Ovary (tissue), 7 donors: ENCODE measurements at regions not wholly inside any gene's neighbourhood (a gene's known extent, or its start where the extent isn't known, plus 50 kb on each side); places are given as distances from the start of the nearest gene placed in this dataset.
"Not testable (repeated sequence)": the region's sequence is repeated elsewhere in the genome, so short reads cannot be mapped to it uniquely, and the experiment has no call there.

Source experiments
- DNase-seq, 5 donors: peaks; one replicate each; pipeline ENCODE4 v3.0.0-alpha.2; 2019 to 2020
- H3K27ac ChIP-seq, 2 donors: fragments of 200-600 bp; one replicate each; pipeline versions ENCODE4 v1.5.1 to v1.8.0; 2019 to 2022
- H3K27me3 ChIP-seq: fragments of 200-600 bp; one replicate; pipeline ENCODE4 v1.8.0; 2022
- H3K36me3 ChIP-seq: fragments of 200-600 bp; sonication (generic); one replicate; pipeline ENCODE4 v1.5.1; 2019
- H3K4me1 ChIP-seq: one replicate; pipeline ENCODE4 v1.8.1; 2013; ENCODE audit warnings: mild to moderate bottlenecking, moderate library complexity; ENCODE audit not compliant: insufficient read depth
- H3K4me3 ChIP-seq: fragments of 200-600 bp; sonication (generic); one replicate; pipeline ENCODE4 v1.5.1; 2017
- H3K9me3 ChIP-seq, 2 donors: fragments of 200-600 bp in 1 of 2; sonication (generic) in 1 of 2; one replicate each; pipeline versions ENCODE4 v1.5.1 to v1.8.1; 2013 to 2019; ENCODE audit warnings: mild to moderate bottlenecking in 1 of 2, moderate library complexity in 1 of 2
- EP300 ChIP-seq: sonication (generic); formaldehyde crosslinking; IDR thresholded peaks from one replicate; pipeline ENCODE4 v1.6.1; 2017; ENCODE audit warnings: antibody characterized with exemption
- POLR2A ChIP-seq: fragments of 450-650 bp; IDR thresholded peaks from one replicate; pipeline ENCODE4 v1.6.1; 2017; ENCODE audit warnings: antibody characterized with exemption, mild to moderate bottlenecking, moderate library complexity
- WGBS, 3 donors: extraction: QIAGEN DNeasy Blood & Tissue Kit in 1 of 3; methylation state at CpG; one replicate each; pipeline versions ENCODE4 v1.1.5 to v1.1.7; 2013 to 2017; 5-methylcytosine and 5-hydroxymethylcytosine counted together
- intact Hi-C, 4 donors: fragments of 100-400 bp; cut with DNase I; formaldehyde crosslinking; loops; one replicate each; pipeline versions ENCODE4 v1.11.0 to v1.15.1; 2022 to 2023
- TF ChIP-seq, protein P1 (sequence below), 3 donors: fragments of 450-650 bp in 2 of 3; fragments of 200-600 bp in 1 of 3; IDR thresholded peaks; one replicate each; pipeline versions ENCODE4 v1.5.1 to v1.8.0; 2016 to 2022; ENCODE audit warnings: antibody characterized with exemption in 3 of 3, mild to moderate bottlenecking in 1 of 3
- donor health status: DM: no; HTN: no; CAD: no; lungs with moderate emphysema.
- donor health status: DM: no; HTN: no; CAD: no.
- donor health status: Bipolar disorder and iron deficiency.
- donor health status: DM: no; HTN: no; CAD: no.
- donor health status: DM: yes; HTN: yes; CAD: no.

DNA sequence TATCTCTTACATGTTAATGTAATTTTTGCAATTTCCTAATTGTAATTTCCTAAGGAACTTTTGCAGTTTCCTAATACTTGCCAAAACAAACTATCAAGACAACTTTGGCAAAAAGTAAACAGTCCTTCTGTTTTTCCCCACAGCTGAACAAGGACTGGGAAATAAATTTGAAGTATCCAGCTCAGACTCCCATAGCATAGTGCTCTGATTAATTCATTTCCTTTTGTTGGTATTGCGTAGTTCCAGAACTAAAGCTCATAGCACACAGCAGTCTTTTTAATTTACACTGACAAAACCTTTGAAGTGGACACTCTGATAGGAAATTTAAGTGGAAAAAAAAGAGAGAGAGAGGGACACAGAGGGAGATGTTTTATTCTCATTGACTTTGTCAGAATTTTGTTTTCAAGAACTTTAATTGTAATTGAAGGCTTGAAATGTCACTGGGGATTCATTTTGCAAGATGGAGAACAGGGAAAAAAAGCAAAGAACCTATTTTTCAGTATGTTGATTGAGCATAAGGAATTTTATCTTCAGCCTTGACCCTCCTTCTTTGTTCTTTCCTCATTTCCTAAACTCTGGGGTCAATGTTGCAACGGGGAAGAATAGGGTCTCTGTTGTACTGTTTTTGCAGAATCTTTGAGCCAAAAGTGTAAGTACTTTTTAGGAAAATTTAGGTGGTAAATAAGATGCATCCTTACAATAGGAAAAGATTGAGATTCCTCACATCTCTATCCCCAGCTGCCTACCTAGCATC lies 232.2 kb upstream of the NPSR1 start:
- no peak for TF ChIP-seq EP300
- TF ChIP-seq, protein P1, sequence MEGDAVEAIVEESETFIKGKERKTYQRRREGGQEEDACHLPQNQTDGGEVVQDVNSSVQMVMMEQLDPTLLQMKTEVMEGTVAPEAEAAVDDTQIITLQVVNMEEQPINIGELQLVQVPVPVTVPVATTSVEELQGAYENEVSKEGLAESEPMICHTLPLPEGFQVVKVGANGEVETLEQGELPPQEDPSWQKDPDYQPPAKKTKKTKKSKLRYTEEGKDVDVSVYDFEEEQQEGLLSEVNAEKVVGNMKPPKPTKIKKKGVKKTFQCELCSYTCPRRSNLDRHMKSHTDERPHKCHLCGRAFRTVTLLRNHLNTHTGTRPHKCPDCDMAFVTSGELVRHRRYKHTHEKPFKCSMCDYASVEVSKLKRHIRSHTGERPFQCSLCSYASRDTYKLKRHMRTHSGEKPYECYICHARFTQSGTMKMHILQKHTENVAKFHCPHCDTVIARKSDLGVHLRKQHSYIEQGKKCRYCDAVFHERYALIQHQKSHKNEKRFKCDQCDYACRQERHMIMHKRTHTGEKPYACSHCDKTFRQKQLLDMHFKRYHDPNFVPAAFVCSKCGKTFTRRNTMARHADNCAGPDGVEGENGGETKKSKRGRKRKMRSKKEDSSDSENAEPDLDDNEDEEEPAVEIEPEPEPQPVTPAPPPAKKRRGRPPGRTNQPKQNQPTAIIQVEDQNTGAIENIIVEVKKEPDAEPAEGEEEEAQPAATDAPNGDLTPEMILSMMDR (IDR thresholded peaks at IDR 0.05), result no peak
- no peak for TF ChIP-seq POLR2A
- Histone ChIP-seq H3K9me3 (no peaks in the 10 kb centered on the region), H3K4me1 (no peaks in the 10 kb centered on the region), H3K27ac (no peak overlapping the region), H3K36me3 (no peaks in the 10 kb centered on the region), H3K4me3 (no peak overlapping the region), H3K27me3 (no peaks in the 10 kb centered on the region)
- no peak for DNase-seq
- intact Hi-C loops, result no loop called here
- WGBS, 3 donors, result 46 to 50% (median 47%) methylated on average over 2 of the region's 2 CpGs

DNA sequence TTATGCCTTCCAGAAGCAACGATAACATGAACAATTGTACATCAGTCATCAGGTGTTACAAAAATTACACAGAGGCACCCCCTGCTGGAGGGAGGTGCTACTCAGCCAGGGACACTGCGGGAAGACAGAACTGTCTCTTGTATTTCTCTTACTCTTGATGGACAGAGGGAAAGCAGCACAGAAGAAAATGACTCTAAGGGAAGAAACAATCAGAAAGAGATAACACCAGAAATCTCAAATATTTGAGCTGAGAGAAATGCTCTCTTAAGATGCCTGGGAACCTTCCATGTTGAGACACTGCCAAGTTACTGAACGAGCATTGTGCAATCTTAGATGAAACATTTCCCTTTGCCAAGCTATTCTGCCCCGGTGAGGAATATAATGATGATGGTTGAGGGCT lies 227.6 kb upstream of the NPSR1 start:
- peak in 1 of 5 donors; percentile 19 for DNase-seq
- no peaks in the 10 kb centered on the region for H3K9me3 ChIP-seq
- no peak overlapping the region for H3K4me3 ChIP-seq
- H3K4me1 ChIP-seq, result no peaks in the 10 kb centered on the region
- intact Hi-C loops, result no loop called here
- no peak overlapping the region for H3K27ac ChIP-seq
- H3K27me3 ChIP-seq, result no peaks in the 10 kb centered on the region
- WGBS, 3 donors, result 8 to 29% (median 9%) methylated on average over 4 of the region's 4 CpGs
- no peak for TF ChIP-seq POLR2A
- TF ChIP-seq EP300, result no peak
- TF ChIP-seq, protein P1 (IDR thresholded peaks at IDR 0.05), result peak in 1 of 3 donors; percentile 17
- no peaks in the 10 kb centered on the region for H3K36me3 ChIP-seq

DNA sequence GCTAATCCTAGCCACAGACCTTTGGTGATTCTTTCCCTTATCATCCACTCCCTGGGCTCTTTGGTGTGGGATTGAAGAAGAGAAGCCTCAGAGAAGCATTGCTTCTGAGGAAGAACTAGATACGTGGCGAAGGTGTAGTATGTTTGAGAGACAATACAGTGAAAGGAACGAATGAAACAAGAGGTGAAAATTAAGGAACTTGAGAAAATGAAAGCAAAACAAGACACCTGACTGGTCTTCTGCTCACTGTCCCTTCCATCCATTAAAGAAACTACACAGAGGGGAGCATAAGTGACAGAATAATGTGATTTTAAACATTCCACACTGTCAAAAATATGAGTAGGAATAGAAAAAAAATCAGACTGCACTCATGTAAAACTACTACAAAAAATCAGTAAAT lies 219.6 kb upstream of the NPSR1 start:
- TF ChIP-seq POLR2A (no peak), EP300 (no peak)
- TF ChIP-seq, protein P1 (IDR thresholded peaks at IDR 0.05), result no peak
- WGBS, 3 donors, result 61 to 71% (median 62%) methylated on average over 3 of the region's 3 CpGs
- H3K36me3 ChIP-seq, result no peaks in the 10 kb centered on the region
- no peaks in the 10 kb centered on the region for H3K4me1 ChIP-seq
- no peak for DNase-seq
- no peaks in the 10 kb centered on the region for H3K27me3 ChIP-seq
- H3K27ac ChIP-seq, result no peak overlapping the region
- H3K9me3 ChIP-seq, result no peaks in the 10 kb centered on the region
- H3K4me3 ChIP-seq, result no peak overlapping the region
- intact Hi-C loops, result no loop called here

DNA sequence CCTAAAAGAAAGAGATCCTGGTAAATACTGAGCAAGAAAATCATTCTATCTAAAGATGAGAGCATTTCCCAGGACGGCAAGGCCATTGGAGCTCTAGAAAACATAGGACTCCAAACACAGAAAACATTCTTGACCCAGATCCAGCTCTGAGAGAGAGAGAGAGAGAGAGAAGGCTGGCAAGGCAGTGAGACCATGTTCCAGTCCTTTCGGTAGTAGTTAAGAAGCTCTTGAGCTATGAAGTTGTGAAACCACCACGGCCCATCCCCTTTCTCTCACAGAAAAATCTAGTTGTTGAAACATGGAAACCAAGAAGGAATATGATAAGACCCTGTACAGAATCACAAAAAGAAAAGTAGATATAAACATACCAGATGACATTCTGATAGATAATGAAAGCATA lies 212.4 kb upstream of the NPSR1 start:
- Histone ChIP-seq H3K4me1 (no peaks in the 10 kb centered on the region), H3K9me3 (no peaks in the 10 kb centered on the region), H3K27ac (no peak overlapping the region), H3K4me3 (no peak overlapping the region), H3K36me3 (no peaks in the 10 kb centered on the region), H3K27me3 (no peaks in the 10 kb centered on the region)
- intact Hi-C loops, result no loop called here
- TF ChIP-seq EP300, result no peak
- TF ChIP-seq, protein P1 (IDR thresholded peaks at IDR 0.05), result no peak
- TF ChIP-seq POLR2A, result no peak
- WGBS, 3 donors, result 67 to 80% (median 72%) methylated on average over 3 of the region's 3 CpGs
- DNase-seq, result no peak

DNA sequence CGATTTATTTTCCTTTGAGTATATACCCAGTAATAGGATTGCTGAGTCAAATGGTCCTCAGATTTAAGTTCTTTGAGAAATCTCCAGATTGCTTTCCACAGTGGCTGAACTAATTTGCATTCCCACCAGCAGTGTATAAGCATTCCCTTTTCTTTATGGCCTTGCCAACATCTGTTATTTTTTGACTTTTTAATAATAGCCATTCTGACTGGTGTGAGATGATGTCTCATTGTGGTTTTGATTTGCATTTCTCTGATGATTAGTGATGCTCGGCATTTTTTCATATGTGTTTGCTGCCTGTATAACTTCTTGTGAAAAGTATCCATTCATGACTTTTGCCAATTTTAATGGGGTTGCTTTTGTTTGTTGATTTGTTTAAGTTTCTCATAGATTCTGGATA lies 209.5 kb upstream of the NPSR1 start:
- H3K27me3 ChIP-seq, intact Hi-C loops, H3K9me3 ChIP-seq, H3K4me1 ChIP-seq, H3K27ac ChIP-seq, H3K4me3 ChIP-seq, DNase-seq, H3K36me3 ChIP-seq: not testable (repeated sequence)
- 81 to 93% (median 81%) methylated on average over 2 of the region's 2 CpGs for WGBS, 3 donors
